NCI-H2029 (cell line): ENCODE measurements at regions not wholly inside any gene's neighbourhood (a gene's known extent, or its start where the extent isn't known, plus 50 kb on each side); places are given as distances from the start of the nearest gene placed in this dataset.

ENCODE experiments used
- DNase-seq: peaks from one replicate; lab custom pipeline; 2025; lab: John Stamatoyannopoulos, UW

DNA sequence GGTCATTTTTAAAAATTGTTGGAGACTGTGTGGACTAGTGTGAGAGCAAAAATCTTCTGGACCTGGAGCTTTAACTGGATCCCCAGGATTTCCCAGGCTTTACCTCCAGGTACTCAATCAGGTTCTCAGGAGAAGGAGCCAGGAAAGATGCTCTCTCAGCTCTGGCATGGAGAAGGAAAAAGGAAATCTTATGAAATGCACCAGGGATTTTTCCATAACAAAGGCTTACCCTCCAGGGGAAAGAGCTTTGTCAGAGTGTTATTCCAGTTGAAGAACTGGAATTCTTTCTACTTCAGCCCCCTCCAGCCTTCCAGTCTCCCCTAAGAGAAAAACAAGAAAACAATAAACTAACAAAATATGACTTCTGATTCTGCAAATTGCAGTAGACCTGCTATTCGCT lies 436.7 kb upstream of the ANKRD30A start:
- DNase-seq = no peak

DNA sequence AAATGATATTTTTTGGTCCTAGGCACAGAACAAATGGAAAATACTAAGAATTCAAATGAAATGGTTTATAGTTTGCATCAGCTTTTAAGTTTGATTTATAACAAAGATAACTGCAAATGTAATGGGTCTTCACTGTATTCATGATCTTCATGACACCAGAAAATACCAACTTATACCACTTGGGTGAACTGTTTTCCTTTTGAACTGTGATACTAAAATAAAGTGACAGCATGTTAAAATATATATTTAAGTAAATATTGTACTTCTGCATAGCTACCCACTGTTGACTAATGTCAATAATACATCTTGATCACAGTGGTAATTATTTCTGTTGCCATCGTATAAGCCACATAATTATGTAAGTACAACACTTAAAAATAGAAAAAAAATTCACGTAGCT lies 442.0 kb upstream of the ANKRD30A start:
- DNase-seq = no peak

DNA sequence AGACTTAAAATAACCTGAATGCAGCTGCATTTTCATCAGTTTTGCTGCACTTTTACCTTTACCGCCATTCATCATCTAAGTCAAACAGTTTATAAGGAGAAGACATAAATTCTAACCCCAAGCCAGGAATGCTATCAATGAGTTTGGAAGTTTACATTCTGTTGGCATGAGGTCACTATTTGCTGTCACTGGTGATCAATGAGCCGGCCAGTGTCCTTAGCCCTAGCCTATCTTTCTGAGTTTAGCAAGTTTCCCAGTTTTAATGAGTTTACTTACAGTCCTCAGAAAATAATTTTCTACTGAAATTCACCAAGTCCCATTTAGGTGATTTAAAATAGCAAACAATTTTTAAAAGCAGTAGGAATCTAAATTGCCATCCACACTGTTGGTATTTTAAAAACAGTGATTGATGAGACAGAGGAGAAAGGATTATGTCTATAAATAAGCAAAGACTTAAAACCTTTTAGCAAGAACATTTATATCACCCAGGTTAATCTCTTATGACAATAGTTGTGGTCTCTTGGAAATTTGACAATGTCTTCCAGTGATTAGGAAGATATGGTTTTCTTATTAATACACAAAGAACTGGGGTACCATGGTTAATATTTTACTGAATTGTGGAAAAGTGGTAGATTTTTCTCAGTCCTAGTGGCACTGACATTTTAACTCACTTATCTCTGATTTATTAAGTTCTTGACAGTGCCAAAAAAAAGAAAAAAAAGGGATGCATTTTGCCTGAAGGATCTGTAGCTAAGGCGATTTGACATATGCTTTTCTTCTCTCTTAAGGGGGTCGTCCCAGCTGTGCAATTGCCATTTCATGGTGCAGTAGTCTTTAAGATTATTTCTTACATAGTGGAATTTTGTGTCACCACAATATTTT lies 443.4 kb upstream of the ANKRD30A start:
- no peak for DNase-seq

DNA sequence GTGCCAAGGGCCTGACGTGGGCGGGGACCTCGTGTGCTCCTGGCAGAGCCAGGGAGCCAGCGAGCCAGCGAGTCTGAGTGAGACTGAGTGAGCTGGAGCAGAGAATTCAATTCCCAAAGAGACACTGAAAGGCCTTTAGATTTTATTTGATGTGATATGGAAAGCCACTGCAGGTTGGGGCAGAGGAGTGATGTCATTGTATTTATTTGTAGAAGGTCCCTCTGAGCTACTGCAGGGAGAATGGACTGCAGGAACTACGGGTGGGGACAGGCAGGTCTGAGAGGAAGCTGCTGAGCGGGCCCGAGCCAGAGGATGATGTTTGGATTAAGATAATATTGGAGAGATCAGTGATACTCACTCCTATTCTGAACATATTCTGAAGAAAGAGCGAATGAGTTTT lies 445.8 kb upstream of the ANKRD30A start:
- no peak for DNase-seq

DNA sequence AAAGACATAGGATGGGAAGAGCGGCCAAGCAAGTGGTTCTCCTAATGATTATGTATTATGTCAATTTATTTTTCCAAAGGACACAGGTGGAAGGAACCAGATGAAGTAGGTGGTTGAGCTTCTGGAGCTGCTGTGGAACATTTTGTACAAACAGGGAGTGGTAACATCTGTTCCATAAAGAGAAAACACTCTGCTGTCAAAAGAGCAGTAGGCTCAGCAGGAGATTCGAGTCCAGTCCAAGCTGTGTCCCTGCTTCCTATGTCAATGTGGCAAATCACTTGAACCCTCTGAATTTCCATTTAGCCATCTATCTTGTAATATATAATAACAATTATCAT lies 448.0 kb upstream of the ANKRD30A start:
- no peak for DNase-seq

DNA sequence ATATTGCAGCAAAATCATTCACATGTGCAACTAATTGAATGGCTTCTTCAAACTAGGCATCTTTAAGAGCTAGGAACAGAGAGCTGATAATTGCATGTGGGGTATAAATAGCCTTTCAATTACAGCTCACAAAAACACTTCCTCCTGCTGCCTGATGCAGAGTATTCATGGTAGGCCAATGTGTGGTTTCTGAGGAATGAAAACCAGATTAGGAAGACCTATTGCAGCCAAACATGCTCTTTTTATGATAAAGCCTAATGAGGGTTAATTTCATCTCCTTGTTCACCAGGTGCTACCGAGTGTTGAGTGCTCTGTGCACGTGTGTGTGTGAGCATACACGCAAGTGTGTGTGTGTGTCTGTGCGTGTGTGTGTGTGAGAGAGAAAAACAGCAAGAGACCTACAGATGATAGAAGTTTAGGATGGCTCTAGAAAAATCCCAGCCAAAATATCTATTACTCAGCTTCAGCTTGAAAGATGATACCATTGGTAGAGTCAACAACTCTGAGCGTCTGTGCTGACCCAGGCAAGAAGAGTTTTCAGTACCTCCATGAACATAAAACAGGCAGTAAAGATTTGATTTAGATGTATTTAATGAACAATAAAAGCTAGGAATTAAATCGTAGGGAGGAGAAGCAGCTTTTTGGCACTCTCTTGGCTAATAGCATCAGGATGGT lies 448.5 kb upstream of the ANKRD30A start:
- no peak for DNase-seq

DNA sequence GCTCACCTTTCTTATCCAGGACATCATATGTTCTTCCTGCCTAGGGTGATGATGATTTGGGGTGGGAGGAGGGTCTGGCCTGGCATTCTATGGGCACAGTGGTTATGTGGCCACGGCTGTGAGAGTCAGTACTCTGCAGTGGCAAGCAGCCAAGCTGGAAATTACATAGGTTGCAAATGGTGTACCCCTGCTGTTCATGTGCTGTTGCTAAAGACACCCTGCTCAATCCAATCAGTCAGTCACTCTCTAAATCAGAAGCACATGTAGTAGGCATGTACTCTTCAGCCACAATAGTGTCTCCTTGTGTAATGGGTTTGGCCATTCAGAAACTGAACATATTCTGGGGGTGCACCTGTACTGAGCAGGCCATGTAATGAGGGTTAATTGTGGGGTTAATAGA lies 449.1 kb upstream of the ANKRD30A start:
- DNase-seq = no peak

DNA sequence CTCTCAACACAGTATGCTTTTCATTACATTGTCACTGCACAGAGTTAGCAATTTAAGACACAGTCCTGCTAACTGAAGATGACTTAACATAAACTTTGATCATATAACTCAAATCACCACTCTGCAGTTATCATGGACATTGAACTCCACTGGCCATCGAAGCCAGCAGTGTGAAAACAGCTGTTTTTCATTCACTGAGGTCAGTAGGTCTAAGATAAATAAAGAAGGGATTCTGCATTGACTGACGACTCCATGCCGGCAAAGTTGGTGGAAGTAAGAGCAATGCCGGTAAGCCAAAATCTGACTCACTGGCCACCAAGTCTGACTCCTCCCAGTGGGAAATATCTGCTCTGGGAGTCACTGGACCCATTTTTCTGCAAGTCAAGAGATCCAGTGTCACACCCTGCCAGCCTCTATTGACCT lies 449.9 kb upstream of the ANKRD30A start:
- no peak for DNase-seq

DNA sequence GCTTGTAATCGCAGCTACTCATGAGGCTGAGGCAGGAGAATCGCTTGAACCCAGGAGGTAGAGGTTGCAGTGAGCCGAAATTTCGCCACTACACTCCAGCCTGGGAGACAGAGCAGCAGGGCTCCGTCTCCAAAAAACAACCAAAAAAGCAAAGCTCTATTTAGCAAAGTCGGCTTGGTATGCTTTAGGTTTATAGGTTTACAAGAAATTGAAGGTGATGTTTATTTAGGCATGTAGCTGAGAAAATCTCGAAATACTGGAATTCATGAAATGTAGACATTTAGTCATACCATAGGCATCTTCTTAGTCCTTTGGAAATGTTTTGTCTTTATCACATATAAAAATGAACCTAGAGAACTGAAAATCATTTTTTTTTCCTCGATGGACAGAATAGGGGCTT lies 453.8 kb upstream of the ANKRD30A start:
- no peak for DNase-seq

DNA sequence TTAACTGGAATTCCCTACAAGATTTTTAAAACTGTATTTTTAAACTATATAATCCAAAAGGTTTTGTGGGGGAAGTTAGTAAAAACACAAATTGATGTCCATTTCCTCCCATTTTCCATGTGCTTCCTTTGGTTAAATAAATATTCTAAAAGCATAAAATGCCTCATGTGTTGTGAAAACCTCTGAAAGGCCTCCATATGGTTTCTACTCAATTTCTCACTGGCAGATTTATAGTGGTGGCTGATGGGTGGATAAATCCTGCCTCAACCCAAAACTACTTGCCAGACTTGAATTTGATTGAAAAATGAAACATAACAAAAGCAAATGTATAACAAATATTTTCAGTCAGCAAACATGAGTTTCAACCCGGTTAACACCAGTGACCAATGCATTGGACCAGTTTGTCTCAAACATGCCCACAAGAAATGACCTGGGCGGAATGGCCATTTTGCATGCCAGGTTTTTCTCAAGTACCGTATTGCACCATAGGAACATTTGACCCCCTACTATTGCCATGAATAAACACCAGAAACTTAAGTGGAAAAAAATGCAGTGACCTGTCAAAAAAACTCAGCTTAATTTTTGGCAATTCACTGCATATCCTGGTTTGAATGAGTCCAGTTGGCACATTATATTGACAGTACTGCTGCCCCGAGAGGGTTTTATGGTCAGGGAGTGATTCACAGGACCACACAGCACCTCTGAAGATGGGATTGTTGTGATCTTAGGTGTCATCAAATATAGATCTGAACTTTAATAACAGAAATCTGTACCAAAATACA lies 454.6 kb upstream of the ANKRD30A start:
- DNase-seq = no peak

DNA sequence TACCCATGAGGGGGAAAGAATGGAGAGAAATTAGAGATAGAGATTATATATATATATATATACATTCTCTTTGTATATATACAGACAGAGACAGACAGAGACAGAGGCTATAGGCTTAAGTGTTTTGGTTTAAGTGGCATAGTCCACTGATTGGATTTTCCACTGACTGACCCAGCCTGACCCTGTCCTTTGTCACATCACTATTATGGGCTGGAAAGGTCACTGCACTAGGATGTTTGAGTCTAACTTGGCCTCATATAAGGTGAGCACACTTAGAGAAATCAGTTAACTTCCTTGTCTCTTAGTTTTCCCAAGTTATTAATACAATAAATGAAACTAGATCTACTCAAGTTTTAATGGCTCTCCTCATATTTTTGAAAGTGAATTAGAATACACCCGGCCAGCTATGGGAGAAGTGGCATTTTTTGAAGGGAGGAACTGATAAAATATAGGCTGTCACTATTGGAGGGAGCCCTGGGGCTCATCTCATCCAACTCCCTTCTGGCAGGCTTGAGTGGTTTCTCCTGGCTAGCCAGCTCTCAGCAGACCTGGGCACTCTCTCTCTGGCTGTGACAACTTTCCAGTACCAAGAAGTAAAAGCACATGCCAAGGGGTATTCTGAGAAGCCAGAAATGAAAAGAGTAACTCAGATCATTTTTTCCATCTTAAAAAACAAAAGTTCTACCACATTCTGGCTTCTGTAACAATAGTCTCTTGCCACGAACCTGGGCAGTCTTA lies 455.6 kb upstream of the ANKRD30A start:
- DNase-seq = no peak

DNA sequence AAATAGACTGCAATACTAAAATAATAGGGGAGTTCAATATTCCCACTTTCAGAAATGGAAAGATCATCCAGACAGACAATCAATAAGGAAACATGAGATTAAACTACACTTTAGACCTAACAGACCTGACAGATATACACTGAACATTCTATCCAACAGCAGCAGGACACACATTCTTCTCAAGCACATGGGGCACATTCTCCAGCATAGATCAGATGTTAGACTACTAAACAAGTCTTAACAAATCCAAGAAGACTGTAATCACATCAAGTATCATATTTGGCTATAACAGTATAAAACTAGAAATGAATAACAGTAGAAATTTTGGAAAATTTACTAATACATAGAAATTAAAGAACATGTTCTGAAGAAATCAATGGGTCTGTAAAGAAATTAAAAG lies 458.9 kb upstream of the ANKRD30A start:
- DNase-seq = no peak

DNA sequence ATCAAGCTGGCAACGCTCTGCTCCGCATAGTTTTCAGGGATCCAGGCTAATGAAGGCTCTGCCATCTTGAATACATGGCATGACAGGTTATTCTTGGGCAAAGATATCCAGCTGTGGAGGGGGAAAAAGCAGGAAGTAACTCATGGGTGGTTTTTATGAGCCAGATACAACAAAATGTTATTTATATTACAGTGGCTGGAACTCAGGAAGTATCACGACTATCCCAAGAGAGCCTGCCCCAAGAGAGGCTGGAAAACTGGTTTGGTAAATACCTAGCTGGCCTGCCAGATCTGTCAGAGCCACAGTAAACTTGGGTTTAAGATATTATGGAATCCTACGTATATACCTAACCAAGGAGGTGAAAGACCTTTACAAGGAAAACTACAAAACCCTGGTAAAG lies 462.8 kb upstream of the ANKRD30A start:
- no peak for DNase-seq

DNA sequence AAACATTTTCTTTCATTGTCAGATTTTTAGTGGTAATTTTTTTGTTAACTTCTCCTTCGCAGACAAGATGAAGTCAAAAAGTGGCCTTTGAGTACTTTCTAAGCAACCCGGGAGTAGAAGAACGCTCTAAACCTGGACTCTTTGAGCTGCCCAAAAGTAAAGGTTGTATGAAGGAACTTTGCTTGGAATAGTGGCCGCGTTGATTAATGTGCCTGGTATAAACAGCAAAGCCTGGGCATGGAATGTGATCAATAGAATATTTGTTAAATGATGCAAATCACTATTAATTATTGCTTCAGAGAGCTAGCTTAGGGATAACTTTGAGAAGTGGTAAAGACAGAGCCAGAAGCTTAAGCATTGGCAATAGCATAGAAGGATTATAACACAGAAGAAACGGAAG lies 475.1 kb upstream of the ANKRD30A start:
- DNase-seq = no peak

DNA sequence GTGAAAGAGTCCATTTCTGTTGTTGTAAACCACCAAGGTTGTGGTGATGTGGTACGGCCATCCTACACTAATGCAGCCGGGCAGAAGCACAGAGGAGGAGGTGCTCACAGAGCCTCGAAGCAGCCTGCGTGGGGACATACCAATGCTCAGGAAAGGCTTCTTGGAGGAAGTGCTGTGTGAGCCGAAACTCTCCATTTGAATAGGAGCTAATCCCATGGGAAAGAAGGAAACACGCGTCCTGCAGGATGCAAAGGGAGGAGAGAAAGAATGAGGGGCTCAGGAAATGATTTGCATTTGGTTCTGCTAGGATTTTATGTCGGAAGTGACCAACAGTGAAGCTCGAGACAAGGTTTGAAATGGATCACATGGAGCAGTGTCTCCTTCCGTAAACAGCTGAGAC lies 477.9 kb upstream of the ANKRD30A start:
- no peak for DNase-seq

DNA sequence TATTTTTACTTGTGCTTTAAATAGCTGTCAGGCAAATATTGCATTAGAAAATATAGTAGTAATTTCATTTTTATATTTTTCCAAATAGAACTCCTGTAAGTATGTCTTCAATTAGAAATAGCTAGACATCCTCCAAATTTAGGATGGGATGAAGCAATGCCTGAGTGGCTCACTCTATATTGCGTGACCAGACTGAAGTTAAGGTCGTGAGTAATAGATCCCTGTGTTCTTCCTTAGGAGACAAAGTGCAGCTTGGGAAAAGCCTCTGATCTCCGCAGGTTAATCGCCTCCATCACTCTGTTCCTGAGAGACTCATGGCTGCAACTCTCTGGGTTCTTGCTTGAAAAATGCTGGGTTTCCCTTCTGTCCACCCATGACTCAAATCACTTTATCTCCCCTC lies 484.8 kb upstream of the ANKRD30A start:
- no peak for DNase-seq

DNA sequence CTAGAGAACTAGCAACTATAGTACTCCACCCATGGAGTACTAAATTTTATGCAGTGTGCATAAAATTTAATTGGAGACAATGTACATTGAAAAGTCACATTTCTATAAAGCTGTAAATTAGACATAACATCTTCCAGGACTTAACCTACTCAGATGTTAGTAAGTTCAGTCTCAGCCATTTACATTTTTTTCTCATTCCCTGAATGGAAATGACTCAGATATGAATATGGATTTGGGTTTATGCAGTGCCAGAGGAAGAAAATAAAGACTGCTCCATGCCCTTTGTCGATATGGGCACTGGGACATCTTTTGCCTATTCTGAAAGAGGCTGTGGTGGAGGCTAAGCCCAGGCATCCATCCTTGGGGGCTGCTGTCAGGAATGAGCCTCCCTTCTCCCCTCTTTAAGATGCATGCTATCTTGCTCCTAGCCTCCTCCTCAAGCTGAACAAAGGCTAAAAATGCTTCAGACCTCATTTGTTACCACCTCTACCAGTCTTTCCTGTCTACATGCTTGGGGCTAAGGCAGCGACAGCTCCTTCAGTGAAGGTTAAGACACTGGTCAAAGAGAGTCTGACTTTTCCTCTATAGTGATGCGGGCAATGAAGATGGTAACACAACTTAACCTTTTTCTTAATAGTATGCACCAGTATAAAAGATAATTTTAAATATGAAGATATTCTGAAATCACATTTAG lies 486.8 kb upstream of the ANKRD30A start:
- DNase-seq = no peak

DNA sequence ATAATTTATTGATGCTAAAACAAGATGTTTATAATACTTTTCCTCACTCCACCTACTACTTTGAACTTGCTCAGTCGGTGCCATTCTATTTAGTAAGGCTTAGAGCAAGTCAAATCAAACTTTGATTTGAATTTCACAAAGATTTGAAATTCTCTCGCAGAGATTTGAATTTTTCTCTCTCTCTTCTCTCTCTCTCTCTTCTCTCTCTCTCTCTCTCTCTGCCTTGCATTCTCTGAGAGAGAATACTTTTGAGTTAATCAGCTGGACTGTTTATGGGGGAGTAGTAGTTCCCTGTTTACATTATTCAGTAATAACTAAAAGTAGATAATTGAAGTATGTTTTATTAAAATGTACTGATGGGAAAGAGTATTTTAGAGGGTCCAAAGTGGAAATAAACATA lies 488.5 kb upstream of the ANKRD30A start:
- DNase-seq = no peak

DNA sequence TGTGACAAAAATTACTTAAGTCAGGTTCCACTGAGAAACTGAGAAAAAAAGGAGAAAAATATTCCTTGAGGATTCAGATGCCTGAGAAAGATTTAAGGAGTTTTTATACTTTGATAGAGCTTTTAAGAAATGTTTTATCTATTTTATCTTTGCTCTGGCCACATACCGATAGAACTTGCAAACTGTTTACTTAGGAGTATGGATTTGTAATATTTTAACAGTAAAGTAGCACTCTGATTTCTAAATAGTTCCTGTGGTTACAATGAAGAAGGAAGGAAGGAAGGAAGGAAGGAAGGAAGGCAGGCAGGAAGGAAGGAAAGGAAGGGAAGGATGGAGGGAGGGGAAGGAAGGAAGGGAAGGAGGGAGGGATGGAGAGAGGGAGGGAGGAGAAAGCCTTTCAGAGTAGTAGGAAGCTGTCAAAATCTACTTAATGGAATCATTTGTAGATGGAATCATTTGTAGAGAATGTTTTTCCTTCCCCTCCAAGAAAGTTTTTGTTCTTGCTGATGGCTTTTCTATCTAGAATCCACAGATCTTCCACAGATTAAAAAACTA lies 489.0 kb upstream of the ANKRD30A start:
- DNase-seq = no peak

DNA sequence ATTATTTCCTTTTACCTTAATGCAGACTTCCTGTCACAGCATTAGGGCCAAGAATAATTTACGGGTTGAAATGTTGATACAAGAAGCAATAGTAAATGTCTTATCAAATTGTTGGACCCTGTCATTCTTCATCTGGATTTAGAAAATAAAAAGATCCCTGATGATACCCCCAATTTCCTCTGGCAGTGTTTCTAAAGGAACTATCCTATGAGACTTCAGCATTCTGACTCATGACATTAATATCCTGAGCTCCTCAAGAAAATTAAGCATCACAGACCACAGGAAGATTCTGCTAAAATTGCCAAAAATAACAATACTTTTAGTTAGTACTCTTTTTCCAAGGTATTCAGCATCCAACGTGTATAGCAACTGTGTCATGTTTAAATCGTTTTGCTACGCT lies 490.5 kb upstream of the ANKRD30A start:
- no peak for DNase-seq

DNA sequence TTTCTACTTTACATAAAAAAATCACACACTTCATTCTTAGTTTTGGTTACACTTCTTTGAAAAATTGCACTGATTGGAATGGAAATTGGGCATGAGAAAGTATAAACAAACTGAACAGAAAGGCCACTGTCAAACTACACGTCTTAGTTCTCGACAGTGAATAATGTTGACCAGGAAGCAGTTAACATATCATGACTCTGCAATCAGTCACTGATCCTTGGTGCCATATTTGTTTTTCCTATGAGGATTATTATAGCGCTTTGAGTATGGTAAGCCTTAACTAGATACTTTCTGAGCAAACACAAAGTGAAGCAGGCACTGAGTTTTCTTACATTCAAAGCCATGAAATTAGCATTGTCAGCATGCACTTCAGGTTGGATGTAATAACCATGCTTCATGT lies 495.1 kb upstream of the ANKRD30A start:
- no peak for DNase-seq
